Prostate gland (tissue), 2 donors: ENCODE measurements at regions not wholly inside any gene's neighbourhood (a gene's known extent, or its start where the extent isn't known, plus 50 kb on each side); places are given as distances from the start of the nearest gene placed in this dataset.

Experiments used
- DNase-seq: peaks from one replicate; pipeline ENCODE4 v3.0.0-alpha.2; 2019; ENCODE audit warnings: low spot score
- H3K27ac ChIP-seq, 2 donors: fragments of 200-600 bp; sonication (generic); 2 replicates each; pipeline ENCODE4 v1.5.1; 2017 to 2019
- H3K27me3 ChIP-seq: fragments of 200-600 bp; sonication (generic); replicated peaks from 2 replicates; pipeline ENCODE4 v1.5.1; 2019; ENCODE audit not compliant: insufficient read depth
- H3K36me3 ChIP-seq, 2 donors: fragments of 200-600 bp; sonication (generic); 1 replicate in 1 of 2; 2 replicates in 1 of 2; pipeline versions ENCODE4 v1.5.1 to v1.8.1; 2017 to 2019
- H3K4me1 ChIP-seq: fragments of 200-600 bp; sonication (generic); replicated peaks from 2 replicates; pipeline ENCODE4 v1.5.1; 2019
- H3K4me3 ChIP-seq, 2 donors: fragments of 200-600 bp; sonication (generic); 2 replicates each; pipeline ENCODE4 v1.5.1; 2017 to 2019
- H3K9me3 ChIP-seq: fragments of 200-600 bp; sonication (generic); 2 replicates; pipeline ENCODE4 v1.5.1; 2017
- CTCF ChIP-seq, 4 experiments: fragments of 200-600 bp in 2 of 4; fragments of 450-650 bp in 2 of 4; sonication (generic) in 2 of 4; IDR thresholded peaks; 1 replicate in 3 of 4; 2 replicates in 1 of 4; pipeline ENCODE4 v1.5.1; 2016 to 2019; ENCODE audit warnings: antibody characterized with exemption in 4 of 4, mild to moderate bottlenecking in 2 of 4, moderate library complexity in 2 of 4
- POLR2A ChIP-seq: fragments of 450-650 bp; IDR thresholded peaks from one replicate; pipeline ENCODE4 v1.6.1; 2016; ENCODE audit warnings: antibody characterized with exemption, mild to moderate bottlenecking
- POLR2AphosphoS5 ChIP-seq: sonication (generic); formaldehyde crosslinking; IDR thresholded peaks from one replicate; pipeline ENCODE4 v1.6.1; 2017; ENCODE audit warnings: antibody characterized with exemption
- WGBS: methylation state at CpG from one replicate; pipeline ENCODE4 v1.1.5; 2018; 5-methylcytosine and 5-hydroxymethylcytosine counted together
- intact Hi-C: fragments of 100-400 bp; cut with DNase I; formaldehyde crosslinking; loops from one replicate; pipeline ENCODE4 v1.14.2; 2022

GRCh38 chr13:60924856-60925255 lies 490.8 kb downstream of the PCDH20 start:
- no peak for DNase-seq
- Histone ChIP-seq H3K9me3 (no peaks in the 10 kb centered on the region), H3K36me3 (no peaks in the 10 kb centered on the region), H3K4me3 (no peak overlapping the region), H3K4me1 (no peaks in the 10 kb centered on the region), H3K27ac (no peak overlapping the region), H3K27me3 (no peaks in the 10 kb centered on the region)
- intact Hi-C loops, result no loop called here
- TF ChIP-seq POLR2A, result no peak
- TF ChIP-seq CTCF (IDR thresholded peaks at IDR 0.05), result no peak
- TF ChIP-seq POLR2AphosphoS5, result no peak
- WGBS, result 26% methylated on average over 2 of the region's 2 CpGs

- Histone ChIP-seq H3K36me3 (no peaks in the 10 kb centered on the region), H3K4me3 (no peak overlapping the region), H3K27ac (no peak overlapping the region), H3K9me3 (no peaks in the 10 kb centered on the region), H3K27me3 (no peaks in the 10 kb centered on the region), H3K4me1 (no peaks in the 10 kb centered on the region)
- WGBS, result 78% methylated on average over 6 of the region's 6 CpGs
- no peak for TF ChIP-seq POLR2AphosphoS5
- TF ChIP-seq CTCF (IDR thresholded peaks at IDR 0.05), result no peak
- intact Hi-C loops, result no loop called here
- DNase-seq, result no peak
These were observed 492.9 kb downstream of the PCDH20 start for GRCh38 chr13:60922576-60923231.

DNA sequence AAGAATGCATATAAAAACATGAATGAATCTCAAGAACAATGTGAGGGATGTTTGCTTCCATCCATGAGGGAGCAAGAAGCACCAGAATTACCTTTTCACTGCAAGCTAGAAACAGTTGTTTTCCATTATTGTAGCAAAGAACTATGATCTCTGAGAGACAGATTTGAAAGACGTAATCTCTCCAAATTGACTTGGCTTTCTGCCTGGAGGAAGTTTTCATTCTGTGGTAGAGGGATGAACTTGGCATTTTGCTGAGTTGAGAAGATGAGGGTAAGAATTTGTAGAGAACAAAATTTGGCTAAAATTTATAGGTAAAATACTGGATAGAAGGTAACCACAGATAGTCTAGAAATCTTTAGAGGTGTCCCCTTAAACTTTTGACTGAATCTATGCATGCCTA lies 496.8 kb downstream of the TDRD3 start:
- Histone ChIP-seq H3K4me1 (no peaks in the 10 kb centered on the region), H3K9me3 (no peaks in the 10 kb centered on the region), H3K36me3 (no peaks in the 10 kb centered on the region), H3K27ac (no peak overlapping the region), H3K27me3 (no peaks in the 10 kb centered on the region), H3K4me3 (no peak overlapping the region)
- intact Hi-C loops, result no loop called here
- no peak for TF ChIP-seq POLR2A
- TF ChIP-seq POLR2AphosphoS5, result no peak
- no peak for TF ChIP-seq CTCF (IDR thresholded peaks at IDR 0.05)
- WGBS, result 35% methylated on average over 1 of the region's 1 CpG
- DNase-seq, result no peak

GRCh38 chr13:60887711-60888110 lies 490.7 kb downstream of the TDRD3 start:
- no peak for DNase-seq
- H3K36me3 ChIP-seq, result no peaks in the 10 kb centered on the region
- no peaks in the 10 kb centered on the region for H3K4me1 ChIP-seq
- TF ChIP-seq POLR2A, result no peak
- WGBS, result 84% methylated on average over 2 of the region's 2 CpGs
- intact Hi-C loops, result no loop called here
- no peaks in the 10 kb centered on the region for H3K9me3 ChIP-seq
- no peak overlapping the region for H3K4me3 ChIP-seq
- H3K27ac ChIP-seq, result no peak overlapping the region
- H3K27me3 ChIP-seq, result no peaks in the 10 kb centered on the region

- H3K4me3 ChIP-seq, result no peak overlapping the region
- no peaks in the 10 kb centered on the region for H3K4me1 ChIP-seq
- H3K36me3 ChIP-seq, result no peaks in the 10 kb centered on the region
- no peaks in the 10 kb centered on the region for H3K9me3 ChIP-seq
- DNase-seq, result no peak
- intact Hi-C loops, result no loop called here
- WGBS, result 59% methylated on average over 1 of the region's 1 CpG
- TF ChIP-seq CTCF (IDR thresholded peaks at IDR 0.05), result no peak
- no peak for TF ChIP-seq POLR2AphosphoS5
- no peak for TF ChIP-seq POLR2A
- no peak overlapping the region for H3K27ac ChIP-seq
- no peaks in the 10 kb centered on the region for H3K27me3 ChIP-seq
These were observed 484.5 kb downstream of the TDRD3 start for GRCh38 chr13:60881507-60881906.
